H9 (cell line): ENCODE measurements at regions not wholly inside any gene's neighbourhood (a gene's known extent, or its start where the extent isn't known, plus 50 kb on each side); places are given as distances from the start of the nearest gene placed in this dataset.

Experiments used
- DNase-seq: peaks from one replicate; pipeline ENCODE4 v3.0.0-alpha.2; 2017
- H2AFZ ChIP-seq: one replicate; pipeline ENCODE4 v1.6.1; 2013; ENCODE audit warnings: mild to moderate bottlenecking, low read length, control low read depth, moderate library complexity
- H2AK5ac ChIP-seq: 2 replicates; pipeline ENCODE4 v1.6.1; 2013; ENCODE audit warnings: low read length, control low read depth, mixed read lengths; ENCODE audit not compliant: insufficient read length
- H2BK120ac ChIP-seq: one replicate; pipeline ENCODE4 v1.6.1; 2013; ENCODE audit warnings: low read depth, mild to moderate bottlenecking, low read length, control low read depth, inconsistent platforms; ENCODE audit not compliant: poor library complexity, severe bottlenecking
- H2BK12ac ChIP-seq: 2 replicates; pipeline ENCODE4 v1.6.1; 2013; ENCODE audit warnings: low read length, control low read depth, mixed read lengths, low read depth; ENCODE audit not compliant: insufficient read length
- H2BK15ac ChIP-seq: 2 replicates; pipeline ENCODE4 v1.6.1; 2013; ENCODE audit warnings: low read depth, low read length, control low read depth
- H2BK20ac ChIP-seq: one replicate; pipeline ENCODE4 v1.6.1; 2013; ENCODE audit warnings: low read depth, mild to moderate bottlenecking, low read length, control low read depth, inconsistent platforms; ENCODE audit not compliant: poor library complexity, severe bottlenecking
- H2BK5ac ChIP-seq: 2 replicates; pipeline ENCODE4 v1.6.1; 2013; ENCODE audit warnings: low read length, control low read depth, mixed read lengths; ENCODE audit not compliant: insufficient read length
- H3K14ac ChIP-seq: 2 replicates; pipeline ENCODE4 v1.6.1; 2013; ENCODE audit warnings: low read length, control low read depth; ENCODE audit not compliant: insufficient read depth
- H3K18ac ChIP-seq: 2 replicates; pipeline ENCODE4 v1.6.1; 2013; ENCODE audit warnings: low read depth, mild to moderate bottlenecking, mixed read lengths, low read length, control low read depth; ENCODE audit not compliant: insufficient read length
- H3K23ac ChIP-seq: 2 replicates; pipeline ENCODE4 v1.6.1; 2013; ENCODE audit warnings: low read length, control low read depth, mixed read lengths, low read depth; ENCODE audit not compliant: insufficient read length
- H3K23me2 ChIP-seq: 2 replicates; pipeline ENCODE4 v1.6.1; 2013; ENCODE audit warnings: low read depth, mild to moderate bottlenecking, mixed read lengths, low read length, control low read depth; ENCODE audit not compliant: insufficient read length, poor library complexity, severe bottlenecking
- H3K27ac ChIP-seq: 2 replicates; pipeline ENCODE4 v1.5.1; 2013; ENCODE audit warnings: low read length, control low read depth, mixed read lengths, low read depth; ENCODE audit not compliant: insufficient read length
- H3K27me3 ChIP-seq: 2 replicates; pipeline ENCODE4 v1.6.1; 2013; ENCODE audit warnings: low read length, control low read depth, inconsistent platforms; ENCODE audit not compliant: insufficient read depth
- H3K4ac ChIP-seq: 2 replicates; pipeline ENCODE4 v1.6.1; 2013; ENCODE audit warnings: low read depth, mild to moderate bottlenecking, control low read depth, inconsistent platforms, low read length, moderate library complexity
- H3K4me1 ChIP-seq: 2 replicates; pipeline ENCODE4 v1.6.1; 2013; ENCODE audit warnings: low read length, control low read depth, inconsistent platforms; ENCODE audit not compliant: insufficient read depth
- H3K4me2 ChIP-seq: 2 replicates; pipeline ENCODE4 v1.6.1; 2013; ENCODE audit warnings: low read length, control low read depth, mixed read lengths; ENCODE audit not compliant: insufficient read length, insufficient read depth
- H3K56ac ChIP-seq: 2 replicates; pipeline ENCODE4 v1.6.1; 2013; ENCODE audit warnings: low read depth, mild to moderate bottlenecking, mixed read lengths, low read length, control low read depth; ENCODE audit not compliant: insufficient read length
- H3K79me1 ChIP-seq: 2 replicates; pipeline ENCODE4 v1.6.1; 2013; ENCODE audit warnings: low read depth, mild to moderate bottlenecking, moderate library complexity, low read length, control low read depth, inconsistent platforms; ENCODE audit not compliant: insufficient read depth, poor library complexity, severe bottlenecking
- H3K79me2 ChIP-seq: 2 replicates; pipeline ENCODE4 v1.6.1; 2013; ENCODE audit warnings: low read length, control low read depth, inconsistent platforms; ENCODE audit not compliant: insufficient read depth
- H3K9ac ChIP-seq: 2 replicates; pipeline ENCODE4 v1.6.1; 2013; ENCODE audit warnings: low read length, control low read depth, mixed read lengths; ENCODE audit not compliant: insufficient read length; ENCODE audit errors: extremely low read depth
- H3K9me3 ChIP-seq: one replicate; pipeline ENCODE4 v1.6.1; 2013; ENCODE audit warnings: low read depth, low read length, inconsistent platforms; ENCODE audit not compliant: control insufficient read depth
- H3T11ph ChIP-seq: one replicate; pipeline ENCODE4 v1.6.1; 2013; ENCODE audit warnings: mild to moderate bottlenecking, low read length, control low read depth, inconsistent platforms
- H4K20me1 ChIP-seq: one replicate; pipeline ENCODE4 v1.6.1; 2013; ENCODE audit not compliant: control insufficient read depth, insufficient read length, insufficient read depth
- H4K5ac ChIP-seq: 2 replicates; pipeline ENCODE4 v1.6.1; 2013; ENCODE audit warnings: low read depth, mild to moderate bottlenecking, mixed read lengths, low read length, control low read depth; ENCODE audit not compliant: insufficient read length
- H4K8ac ChIP-seq: replicated peaks from 2 replicates; pipeline ENCODE4 v1.6.1; 2013; ENCODE audit warnings: low read length, control low read depth, mixed read lengths, low read depth; ENCODE audit not compliant: insufficient read length
- H4K91ac ChIP-seq: 2 replicates; pipeline ENCODE4 v1.6.1; 2013; ENCODE audit warnings: low read depth, mild to moderate bottlenecking, moderate library complexity, mixed read lengths, low read length, control low read depth; ENCODE audit not compliant: insufficient read length
- H3K27ac Mint-ChIP-seq, 3 experiments: 2 replicates in 2 of 3; 3 replicates in 1 of 3; pipeline ENCODE4 v1.8.0; 2020 to 2021; ENCODE audit warnings: mixed read lengths in 3 of 3, mild to moderate bottlenecking in 1 of 3, moderate library complexity in 1 of 3
- H3K27me3 Mint-ChIP-seq: 2 replicates; pipeline ENCODE4 v1.8.0; 2021; ENCODE audit warnings: low read depth, mild to moderate bottlenecking, moderate library complexity, mixed read lengths
- H3K36me3 Mint-ChIP-seq, 3 experiments: 2 replicates in 2 of 3; 3 replicates in 1 of 3; pipeline ENCODE4 v1.8.0; 2020 to 2021; ENCODE audit warnings: low read depth in 3 of 3, mixed read lengths in 3 of 3; ENCODE audit not compliant: insufficient read depth in 1 of 3
- H3K4me1 Mint-ChIP-seq, 2 experiments: 2 replicates each; pipeline ENCODE4 v1.8.0; 2020; ENCODE audit warnings: mixed read lengths in 2 of 2
- H3K4me3 Mint-ChIP-seq, 2 experiments: 2 replicates in 1 of 2; 3 replicates in 1 of 2; pipeline ENCODE4 v1.8.0; 2020 to 2021; ENCODE audit warnings: mild to moderate bottlenecking in 2 of 2, mixed read lengths in 2 of 2, moderate library complexity in 1 of 2
- H3K9me3 Mint-ChIP-seq, 2 experiments: 2 replicates in 1 of 2; 3 replicates in 1 of 2; pipeline ENCODE4 v1.8.0; 2020; ENCODE audit warnings: mild to moderate bottlenecking in 2 of 2, mixed read lengths in 2 of 2, moderate library complexity in 1 of 2
- CTCF ChIP-seq: fragments of 200-600 bp; sonication (generic); conservative IDR thresholded peaks from 3 replicates; pipeline ENCODE4 v1.8.0; 2021; ENCODE audit warnings: antibody characterized with exemption, mild to moderate bottlenecking
- WGBS: extraction: QIAGEN DNeasy Blood & Tissue Kit; methylation state at CpG from one replicate; pipeline ENCODE4 v1.1.7; 2013; ENCODE audit warnings: missing lambda C conversion rate, low lambda C conversion rate, mixed read lengths; ENCODE audit not compliant: insufficient read length; ENCODE audit errors: extremely low coverage; 5-methylcytosine and 5-hydroxymethylcytosine counted together

GRCh38 chr9:90027296-90027790 lies 422.5 kb downstream of the GADD45G start:
- TF ChIP-seq CTCF = no peak
- Histone ChIP-seq H3K27me3 (no peaks in the 10 kb centered on the region), H3K14ac (no peak overlapping the region), H2BK5ac (no peak overlapping the region), H4K20me1 (no peaks in the 10 kb centered on the region), H3K23ac (no peak overlapping the region), H2BK12ac (no peak overlapping the region), H3K56ac (no peak overlapping the region), H3K9ac (no peak overlapping the region), H4K91ac (no peak overlapping the region), H2BK15ac (no peak overlapping the region), H3K27ac (no peak overlapping the region), H2AK5ac (no peak overlapping the region), H2AFZ (no peak overlapping the region), H3K9me3 (no peaks in the 10 kb centered on the region), H3K4ac (no peak overlapping the region), H3T11ph (no peak overlapping the region), H3K18ac (no peak overlapping the region), H4K8ac (no peak overlapping the region), H3K79me1 (no peaks in the 10 kb centered on the region), H3K23me2 (no peaks in the 10 kb centered on the region), H2BK120ac (no peak overlapping the region), H3K4me1 (peaks cover 14% of the 10 kb centered on the region), H2BK20ac (no peak overlapping the region), H3K4me2 (peak overlapping the region; percentile 29), H4K5ac (no peak overlapping the region), H3K79me2 (no peaks in the 10 kb centered on the region)
- H3K27me3 Mint-ChIP-seq = peaks cover 6% of the 10 kb centered on the region; the same call in 1 of the 2 replicates
- WGBS = no CpG with 5 or more reads among the region's 1 CpG
- H3K4me3 Mint-ChIP-seq = no peak overlapping the region
- no peak for DNase-seq
- no peaks in the 10 kb centered on the region; a peak in 1 of 7 replicates for H3K36me3 Mint-ChIP-seq
- peaks cover 38 to 45% of the 10 kb centered on the region in 2 experiments for H3K4me1 Mint-ChIP-seq
- no peak overlapping the region for H3K27ac Mint-ChIP-seq
- H3K9me3 Mint-ChIP-seq = no peaks in the 10 kb centered on the region; a peak in 2 of 5 replicates
